ELR (cell line): ENCODE measurements at regions not wholly inside any gene's neighbourhood (a gene's known extent, or its start where the extent isn't known, plus 50 kb on each side); places are given as distances from the start of the nearest gene placed in this dataset.
"Not testable (repeated sequence)": the region's sequence is repeated elsewhere in the genome, so short reads cannot be mapped to it uniquely, and the experiment has no call there.

Source experiments
- DNase-seq: peaks from one replicate; pipeline ENCODE4 v3.0.0-alpha.2; 2015; ENCODE audit warnings: low read depth

DNA sequence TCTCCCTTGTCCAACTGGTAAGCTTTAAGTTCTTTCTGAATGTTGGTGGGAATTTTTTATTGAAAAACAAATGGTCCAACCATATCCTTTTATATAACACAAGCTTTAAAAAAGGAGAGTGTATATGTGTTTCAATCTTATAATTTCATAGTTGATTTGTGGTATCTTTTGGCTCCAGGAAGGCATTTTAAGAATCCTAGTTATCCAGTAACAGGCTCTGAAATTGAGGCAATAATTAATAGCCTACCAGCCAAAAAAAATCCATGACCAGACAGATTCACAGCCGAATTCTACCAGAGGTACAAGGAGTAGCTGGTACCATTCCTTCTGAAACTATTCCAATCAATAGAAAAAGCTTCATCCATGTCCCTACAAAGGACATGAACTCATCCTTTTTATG, 141.6 kb downstream of the FZD1 start:
- not testable (repeated sequence) for DNase-seq

DNA sequence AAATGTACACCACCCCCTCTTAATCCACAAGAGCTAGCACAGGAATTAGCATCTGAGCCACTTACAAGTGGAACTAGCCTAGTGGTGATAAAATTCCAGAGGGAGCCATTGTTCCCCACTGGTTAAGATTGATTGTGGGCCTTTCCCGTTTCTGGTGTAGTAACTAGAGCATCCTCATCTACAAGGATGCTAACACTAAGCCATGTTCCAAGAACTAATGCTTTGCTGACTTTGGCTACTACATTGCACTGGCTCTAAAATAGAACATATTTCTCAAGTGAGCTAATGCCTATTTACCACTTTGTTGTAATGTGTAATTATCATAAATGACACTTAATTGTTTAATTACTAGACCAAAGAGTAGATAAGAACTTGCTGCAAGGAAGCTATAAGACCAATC, 143.7 kb downstream of the FZD1 start:
- no peak for DNase-seq

DNA sequence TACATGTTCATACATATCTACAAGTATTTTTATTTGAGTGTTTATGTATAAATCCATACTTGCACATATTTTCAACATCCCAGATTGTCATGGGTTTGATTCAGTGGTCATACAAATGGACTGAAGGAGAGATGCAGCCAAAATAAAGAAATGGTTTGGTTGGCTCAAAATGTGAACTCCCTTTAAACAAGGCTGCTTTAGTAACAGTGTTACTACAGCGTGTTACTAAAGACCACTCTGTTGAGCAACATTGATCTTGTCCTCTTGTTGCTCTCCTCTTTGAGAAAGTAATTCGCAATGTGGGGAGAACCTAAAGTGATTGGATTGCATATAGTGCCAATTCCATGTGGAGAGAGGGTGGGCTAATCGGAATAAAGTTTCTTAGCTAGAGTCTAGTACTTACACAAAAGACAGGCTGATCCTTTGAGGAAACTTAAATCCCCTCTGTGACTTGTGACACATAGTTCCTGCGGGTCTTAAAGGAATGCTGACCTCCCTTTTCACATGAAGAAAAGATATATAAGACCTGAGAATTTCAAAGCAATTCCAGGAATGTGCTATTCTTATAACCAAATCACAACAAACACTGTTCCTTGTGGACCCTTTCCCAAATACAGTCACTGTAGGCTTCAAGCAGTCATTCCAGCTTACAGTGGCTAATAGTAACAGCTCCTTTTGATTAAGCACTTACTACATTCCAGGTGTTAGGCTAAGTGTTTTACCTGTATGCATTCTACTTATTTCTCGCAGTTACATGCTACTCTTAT, 144.3 kb downstream of the FZD1 start:
- DNase-seq, result no peak

DNA sequence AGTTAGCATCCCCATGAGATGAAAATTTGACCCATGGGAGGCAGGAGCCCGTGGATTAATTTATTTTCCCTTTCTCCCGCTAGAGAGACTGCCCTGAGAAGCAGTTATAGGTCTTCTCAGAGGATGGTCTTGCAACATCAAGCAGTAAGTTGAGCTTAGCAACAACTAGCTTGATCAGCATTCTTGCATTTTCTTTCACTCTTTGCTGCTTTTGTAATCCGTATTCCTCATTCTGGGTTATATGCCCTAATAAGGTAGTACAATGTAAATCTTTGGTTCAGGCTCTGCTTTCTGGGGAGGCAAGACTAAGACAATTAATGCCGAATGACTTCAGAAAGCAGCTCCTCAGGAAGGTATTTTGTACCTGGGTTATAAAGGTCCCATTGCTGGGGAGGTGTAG, 146.8 kb downstream of the FZD1 start:
- no peak for DNase-seq

DNA sequence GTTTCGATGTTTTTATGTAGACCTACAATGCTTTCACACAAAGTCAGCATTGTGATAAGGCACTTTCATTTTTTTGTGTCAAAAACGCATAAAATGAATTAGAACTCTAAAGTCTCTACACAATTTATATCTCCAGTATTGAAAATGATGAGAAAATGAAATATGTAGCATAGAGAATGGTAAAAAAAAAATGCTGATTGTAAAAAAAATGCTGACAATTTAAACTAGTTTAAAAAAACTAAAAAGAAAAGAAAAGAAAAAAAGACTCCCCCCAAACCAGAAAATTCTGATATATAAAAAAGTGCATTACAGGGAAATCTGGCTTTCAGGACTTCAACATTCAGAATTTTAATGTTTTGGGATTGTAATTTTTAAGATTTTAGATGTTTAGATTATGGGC, 148.1 kb downstream of the FZD1 start:
- no peak for DNase-seq

DNA sequence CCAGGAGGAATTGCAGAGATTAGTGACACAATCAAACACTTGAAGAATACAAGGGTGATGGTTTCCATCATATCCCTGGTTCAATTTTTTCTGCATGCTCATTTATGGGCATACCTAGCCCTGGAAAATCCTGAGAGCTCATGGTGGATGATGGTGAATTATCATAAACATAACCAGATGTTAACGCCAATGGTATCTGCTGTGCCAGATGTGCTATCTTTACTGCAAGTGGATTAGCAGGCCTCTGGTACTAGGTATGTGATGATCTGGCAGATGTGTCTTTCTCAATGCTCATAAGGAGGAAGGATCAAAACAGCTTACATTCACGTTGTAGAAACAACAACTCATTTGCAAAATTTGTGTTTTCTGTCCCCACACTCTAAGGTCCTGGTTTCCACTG, 150.5 kb downstream of the FZD1 start:
- no peak for DNase-seq

DNA sequence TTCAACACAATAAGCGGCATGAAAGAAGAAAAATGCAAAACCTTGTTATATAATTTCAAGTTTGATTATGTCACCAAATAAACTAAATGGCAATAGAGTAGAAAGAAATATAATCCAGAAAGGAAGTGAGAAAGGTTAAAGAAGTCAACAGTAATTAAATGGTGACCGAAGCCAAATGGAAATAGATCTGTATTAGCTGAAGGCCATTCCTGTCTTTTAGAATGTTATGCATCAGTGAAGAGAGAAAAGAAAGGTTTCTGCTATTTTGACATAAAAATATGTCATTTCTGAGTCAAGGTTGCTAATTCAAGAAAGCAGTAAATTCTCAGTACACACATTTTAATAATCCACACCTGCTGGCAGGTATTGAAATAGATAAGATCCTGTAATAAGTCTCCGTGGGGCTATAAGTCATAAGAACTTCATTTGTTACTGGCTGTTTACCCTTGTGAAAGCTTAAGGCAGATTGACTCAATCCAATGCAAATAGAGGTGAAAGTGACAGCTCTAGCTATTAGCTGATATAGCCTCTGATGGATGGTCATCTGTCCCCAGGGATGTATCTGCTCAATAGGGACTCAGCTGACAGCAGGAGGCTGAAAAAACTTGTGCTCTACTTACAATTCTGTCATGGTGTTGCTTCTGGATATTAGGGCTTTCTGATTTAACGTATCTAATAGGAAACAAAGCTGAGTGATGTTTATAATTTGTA, 152.1 kb downstream of the FZD1 start:
- DNase-seq, result no peak

DNA sequence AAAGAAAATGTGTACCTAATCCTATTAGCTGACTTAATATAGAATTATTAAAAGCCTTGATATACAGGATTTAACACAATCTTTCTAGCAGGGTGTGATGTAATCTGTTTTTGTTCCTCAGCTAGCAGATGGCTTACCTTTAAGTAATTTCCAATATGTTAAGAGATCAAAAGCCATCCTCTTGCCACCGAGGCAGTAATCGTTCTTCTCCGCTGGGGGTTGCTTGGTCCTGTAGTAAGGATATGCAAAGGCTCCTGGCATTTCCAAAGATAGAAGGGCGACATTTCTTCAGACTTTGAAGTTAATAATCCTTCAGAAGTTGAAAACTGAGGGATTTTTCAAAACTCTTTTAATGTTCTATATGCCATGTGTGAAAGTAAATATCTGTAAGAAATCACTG, 156.4 kb downstream of the FZD1 start:
- no peak for DNase-seq

DNA sequence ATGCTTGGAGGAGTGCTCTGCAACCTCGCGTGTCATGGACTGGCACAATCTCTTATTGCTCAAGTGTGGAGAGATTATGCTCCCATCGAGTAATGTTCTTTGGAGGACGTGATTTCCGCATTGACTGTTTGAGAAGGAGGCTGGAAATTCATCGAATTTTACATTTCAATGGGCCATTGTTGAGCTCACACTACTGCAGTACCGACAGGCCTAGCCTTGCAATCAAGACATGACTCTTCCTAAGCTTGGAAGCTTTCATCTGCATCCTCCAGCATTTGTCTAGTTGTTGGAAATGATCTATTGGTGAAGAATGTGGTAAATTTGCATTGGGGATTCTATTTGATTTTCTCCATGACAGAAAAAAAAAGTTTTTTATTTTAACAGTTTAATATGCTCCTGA, 156.8 kb downstream of the FZD1 start:
- no peak for DNase-seq

DNA sequence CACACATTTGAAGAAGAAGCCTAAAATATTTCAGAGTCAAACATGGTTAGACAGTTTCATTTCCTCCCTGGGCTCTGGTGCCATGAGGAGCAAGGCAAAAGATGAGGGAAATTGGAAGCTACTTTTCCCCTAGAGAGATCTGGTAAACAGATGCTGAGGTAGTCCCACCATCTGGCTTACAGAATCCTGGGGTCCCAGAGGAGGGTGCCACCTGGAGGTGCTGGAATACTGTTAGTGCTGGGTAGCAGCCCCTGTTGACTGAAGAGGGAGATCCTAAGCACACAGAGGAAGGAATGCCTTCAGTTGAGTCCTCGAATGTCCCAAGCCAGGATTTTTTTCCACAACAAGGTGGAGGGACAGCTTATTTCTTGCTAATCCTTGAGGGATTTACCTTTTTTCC, 160.1 kb downstream of the FZD1 start:
- DNase-seq, result peak; percentile 2

DNA sequence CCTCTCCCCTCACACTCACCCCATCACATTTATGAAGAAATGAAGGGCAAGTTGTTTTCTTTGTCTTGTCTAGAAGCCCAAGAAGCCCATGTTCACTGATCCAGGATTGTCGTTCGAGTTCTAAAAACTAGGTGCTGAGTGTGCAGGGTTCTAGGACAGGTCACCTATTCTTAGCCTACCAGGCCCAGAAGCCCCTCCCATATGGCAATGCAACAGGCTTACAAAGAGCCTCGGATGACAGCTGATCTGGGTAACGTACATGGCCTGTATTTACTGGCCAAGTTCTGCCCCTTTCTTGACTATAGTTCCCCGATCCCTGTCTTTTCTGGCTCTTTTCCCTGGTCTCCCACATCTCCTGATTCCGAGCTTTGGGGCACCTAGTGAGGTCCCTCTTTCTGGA, 160.9 kb downstream of the FZD1 start:
- no peak for DNase-seq

DNA sequence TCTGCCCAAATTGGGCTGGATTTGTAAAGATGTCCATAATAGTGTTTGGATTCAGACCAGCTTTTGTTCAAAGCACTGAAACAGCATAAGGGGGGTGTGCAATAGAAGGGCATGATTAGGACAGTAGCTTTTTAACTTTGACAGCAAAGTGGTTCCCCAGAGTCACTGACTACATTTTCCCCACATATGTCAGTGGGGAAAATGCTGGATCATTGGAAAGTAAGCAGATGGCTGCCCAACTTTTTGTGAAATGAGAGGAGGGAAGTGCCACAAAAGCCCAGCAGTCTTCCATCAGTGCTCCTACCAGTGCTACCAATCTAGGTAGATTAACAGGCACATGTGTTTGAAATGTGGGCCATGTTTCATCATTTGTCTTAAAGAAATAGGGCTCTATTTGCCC, 162.8 kb downstream of the FZD1 start:
- DNase-seq, result no peak

DNA sequence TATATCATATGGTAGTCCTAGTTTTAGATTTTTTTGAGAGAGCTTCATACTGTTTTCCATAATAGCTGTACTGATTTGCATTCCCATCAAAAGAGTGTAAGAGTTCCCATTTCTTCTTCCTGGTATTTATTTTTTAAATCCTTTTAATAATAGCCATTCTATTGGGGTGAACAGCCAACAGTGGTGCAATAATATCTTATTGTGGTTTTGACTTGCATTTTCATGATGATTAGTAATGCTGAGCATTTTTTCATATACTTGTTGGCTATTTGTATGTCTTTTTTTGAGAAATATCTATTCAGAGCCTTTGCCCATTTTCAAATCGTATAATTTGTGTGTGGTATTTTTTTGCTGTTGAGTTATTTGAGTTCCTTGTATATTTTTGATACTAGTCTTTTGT, 167.4 kb downstream of the FZD1 start:
- DNase-seq, result no peak

DNA sequence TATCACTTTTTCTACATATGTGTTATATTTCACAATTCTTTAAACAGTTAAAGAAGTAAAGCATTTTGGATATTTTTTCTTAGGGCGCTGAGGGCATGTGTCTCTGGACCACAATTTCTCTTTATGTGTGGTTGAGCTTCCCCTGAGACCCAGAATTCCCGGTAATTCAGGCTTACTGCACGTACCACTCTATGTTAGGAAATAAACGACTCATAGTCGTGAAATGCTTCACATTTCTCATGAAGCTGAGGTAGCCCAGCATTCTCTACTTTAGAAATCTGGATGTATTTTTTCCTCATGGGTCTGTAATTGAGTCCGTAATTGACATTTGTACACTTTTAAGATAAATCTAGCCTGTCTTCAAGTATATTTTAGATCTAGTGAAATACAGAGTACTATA, 170.6 kb downstream of the FZD1 start:
- DNase-seq, result no peak

DNA sequence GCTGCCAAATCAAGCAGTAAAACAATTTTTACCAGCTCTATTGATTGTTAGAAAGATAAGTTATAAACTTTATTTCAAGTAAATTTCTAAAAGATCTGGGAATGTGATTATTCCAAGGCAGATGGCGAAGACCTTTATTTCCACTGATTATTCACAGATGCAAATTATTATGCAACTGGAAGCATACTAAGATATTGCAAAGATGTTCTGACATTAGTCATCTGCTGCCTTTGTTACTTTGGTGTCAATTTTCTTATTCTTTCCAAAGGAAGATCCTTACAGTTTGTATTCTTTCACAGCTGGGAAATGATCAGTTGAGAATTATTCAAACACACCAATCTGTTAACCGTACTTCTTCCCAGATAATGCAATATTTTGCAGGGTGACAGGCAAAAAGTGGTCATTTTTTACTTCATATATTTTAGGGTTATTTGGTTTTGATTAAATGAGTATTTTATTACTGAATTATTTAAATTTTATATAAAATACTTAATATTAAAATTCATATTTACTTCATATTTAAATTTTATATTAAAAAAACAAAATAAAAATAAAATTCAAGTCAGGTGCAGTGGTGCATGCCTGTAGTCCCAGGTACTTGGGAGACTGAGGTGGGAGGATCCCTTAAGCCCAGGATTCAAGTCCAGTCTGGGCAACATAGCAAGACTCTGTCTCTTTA, 171.3 kb downstream of the FZD1 start:
- no peak for DNase-seq

DNA sequence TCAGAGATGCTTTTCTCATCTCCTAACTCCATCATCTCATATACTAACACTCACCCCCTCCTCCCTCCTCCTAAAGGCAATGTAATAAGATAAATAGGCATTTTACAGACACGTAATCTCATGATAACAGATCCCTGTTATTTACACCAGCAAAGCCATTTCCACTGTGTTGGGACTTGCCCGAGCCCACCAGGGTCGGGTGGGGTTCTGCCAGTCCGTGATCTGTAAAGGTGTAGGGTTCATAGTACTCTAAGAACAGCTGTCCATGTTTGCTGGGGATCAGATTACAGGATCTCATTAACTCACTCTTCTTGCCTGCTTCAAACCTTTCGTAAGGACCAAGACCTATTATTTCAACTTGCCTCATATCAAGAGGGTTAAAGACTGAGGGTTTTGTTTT, 172.4 kb downstream of the FZD1 start:
- no peak for DNase-seq

DNA sequence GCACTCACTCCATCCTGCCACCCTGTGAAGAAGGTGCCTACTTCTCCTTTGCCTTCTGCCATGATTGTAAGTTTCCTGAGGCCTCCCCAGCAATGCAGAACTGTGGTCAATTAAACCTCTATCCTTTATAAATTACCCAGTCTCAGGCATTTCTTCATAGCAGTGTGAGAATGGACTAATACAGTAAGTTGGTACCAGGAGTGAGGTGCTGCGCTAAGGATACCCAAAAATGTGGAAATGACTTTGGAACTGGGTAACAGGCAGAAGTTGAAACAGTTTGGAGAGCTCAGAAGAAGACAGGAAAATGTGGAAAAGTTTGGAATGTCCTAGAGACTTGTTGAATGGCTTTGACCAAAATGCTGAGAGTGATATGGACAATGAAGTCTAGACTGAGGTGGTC, 176.0 kb downstream of the FZD1 start:
- not testable (repeated sequence) for DNase-seq

DNA sequence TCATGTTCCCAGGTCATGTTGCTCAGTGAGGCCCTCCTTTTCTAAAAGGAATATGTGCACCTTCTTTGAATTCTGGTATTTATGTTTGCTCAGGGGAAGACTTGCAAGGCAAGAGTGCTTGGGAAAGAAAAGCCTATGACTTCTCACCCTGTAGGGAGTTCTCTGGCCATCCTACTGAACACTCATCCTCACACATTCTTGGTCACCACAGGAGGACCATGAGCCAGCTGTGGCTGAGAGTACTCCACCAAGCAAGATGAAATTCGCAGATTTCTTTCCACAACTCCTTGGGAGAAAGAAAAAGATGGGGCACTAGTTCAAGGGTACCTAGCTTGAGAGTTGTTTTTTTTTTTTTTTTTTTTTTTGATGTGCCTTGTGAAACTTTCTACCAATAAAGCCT, 179.6 kb downstream of the FZD1 start:
- no peak for DNase-seq

DNA sequence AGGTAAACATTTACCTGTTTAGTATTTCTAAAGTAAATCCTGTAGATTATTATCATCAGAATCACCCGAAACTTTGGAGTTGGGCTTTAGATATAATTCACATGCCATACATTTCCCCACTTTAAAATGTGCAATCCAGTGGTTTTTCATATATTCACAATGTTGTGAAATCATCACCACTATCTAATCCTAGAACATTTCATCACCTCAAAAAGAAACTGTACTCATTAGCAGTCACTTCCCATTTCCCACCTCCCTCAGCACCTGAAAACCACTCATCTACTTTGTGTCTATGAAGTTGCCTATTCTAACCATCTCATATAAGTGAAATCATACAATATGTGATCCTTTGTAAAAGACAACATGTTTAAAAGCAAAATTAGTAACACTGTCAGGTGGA, 182.6 kb downstream of the FZD1 start:
- no peak for DNase-seq

DNA sequence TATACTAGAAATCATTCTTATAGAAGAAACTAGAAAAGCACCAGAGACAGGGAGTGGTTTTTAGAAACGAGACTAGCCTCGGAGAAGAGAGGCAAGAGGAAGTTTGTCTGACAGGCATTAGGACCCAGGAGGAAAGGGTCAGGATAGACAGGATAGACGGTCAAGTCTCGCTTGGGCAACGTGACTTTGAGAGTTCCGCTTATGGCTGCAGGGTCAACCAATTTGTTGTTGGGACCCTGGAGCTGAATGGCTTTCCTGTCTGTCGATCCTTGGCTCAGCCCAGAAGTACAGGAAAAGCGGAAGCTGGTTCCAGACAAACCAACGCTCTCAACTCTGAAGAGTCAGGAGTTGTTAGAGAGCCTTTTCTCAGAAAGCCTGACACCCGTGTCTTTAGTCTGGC, 191.2 kb downstream of the FZD1 start:
- no peak for DNase-seq

DNA sequence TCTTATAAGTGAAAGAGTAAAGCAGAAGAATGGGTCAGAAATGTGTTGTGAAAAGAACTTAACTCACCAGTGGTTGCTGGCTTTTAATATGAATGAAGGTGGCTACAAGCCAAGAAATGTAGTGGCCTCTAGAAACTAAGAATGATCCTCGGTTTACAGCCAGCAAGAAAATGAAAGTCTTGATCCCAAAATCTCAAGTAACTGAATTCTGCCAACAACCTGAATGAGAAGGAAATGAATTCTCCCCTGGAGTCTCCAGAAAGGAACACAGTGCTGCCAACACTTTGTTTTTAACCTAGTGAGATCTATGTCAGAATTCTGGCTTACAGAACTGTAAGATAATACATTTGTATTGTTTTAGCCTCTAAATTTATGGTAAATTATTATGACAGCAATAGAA, 193.0 kb downstream of the FZD1 start:
- no peak for DNase-seq

DNA sequence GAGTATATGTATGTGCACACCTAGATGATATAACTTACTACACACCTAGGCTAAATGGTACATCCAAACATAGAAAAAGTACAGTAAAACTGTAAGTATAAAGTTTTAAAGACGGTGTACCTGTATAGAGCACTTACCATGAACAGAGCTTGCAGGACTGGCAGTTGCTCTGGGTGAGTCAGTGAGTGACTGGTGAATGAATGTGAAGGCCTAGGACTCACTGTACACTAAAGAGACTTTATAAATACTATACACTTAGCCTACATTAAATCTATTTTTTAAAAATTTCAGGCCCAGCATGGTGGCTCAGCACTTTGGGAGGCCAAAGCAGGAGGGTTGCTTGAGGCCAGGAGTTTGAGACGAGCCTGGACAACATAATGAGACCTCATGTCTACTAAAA, 195.3 kb downstream of the FZD1 start:
- no peak for DNase-seq

DNA sequence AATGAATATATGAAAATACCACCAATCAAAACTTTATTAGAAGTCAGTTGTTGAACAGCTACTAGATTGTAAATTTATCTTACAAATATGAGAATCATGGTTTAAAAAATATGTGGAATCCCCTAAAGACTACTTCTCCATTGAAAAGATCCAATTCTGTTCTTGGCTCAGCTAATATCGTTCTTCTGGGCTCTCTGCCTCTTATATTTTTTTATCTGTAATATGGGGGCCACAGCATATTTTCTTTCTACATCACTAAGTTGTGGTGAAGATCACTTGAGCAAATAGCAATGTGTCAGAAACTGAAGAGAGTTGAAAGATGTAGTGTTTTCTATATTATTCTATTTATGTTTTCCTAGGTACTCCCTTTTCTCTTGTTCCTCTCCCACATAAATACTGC, 198.1 kb downstream of the FZD1 start:
- no peak for DNase-seq
